ENCODE measurements at regions not wholly inside any gene's neighbourhood (a gene's known extent, or its start where the extent isn't known, plus 50 kb on each side); places are given as distances from the start of the nearest gene placed in this dataset.

DNA sequence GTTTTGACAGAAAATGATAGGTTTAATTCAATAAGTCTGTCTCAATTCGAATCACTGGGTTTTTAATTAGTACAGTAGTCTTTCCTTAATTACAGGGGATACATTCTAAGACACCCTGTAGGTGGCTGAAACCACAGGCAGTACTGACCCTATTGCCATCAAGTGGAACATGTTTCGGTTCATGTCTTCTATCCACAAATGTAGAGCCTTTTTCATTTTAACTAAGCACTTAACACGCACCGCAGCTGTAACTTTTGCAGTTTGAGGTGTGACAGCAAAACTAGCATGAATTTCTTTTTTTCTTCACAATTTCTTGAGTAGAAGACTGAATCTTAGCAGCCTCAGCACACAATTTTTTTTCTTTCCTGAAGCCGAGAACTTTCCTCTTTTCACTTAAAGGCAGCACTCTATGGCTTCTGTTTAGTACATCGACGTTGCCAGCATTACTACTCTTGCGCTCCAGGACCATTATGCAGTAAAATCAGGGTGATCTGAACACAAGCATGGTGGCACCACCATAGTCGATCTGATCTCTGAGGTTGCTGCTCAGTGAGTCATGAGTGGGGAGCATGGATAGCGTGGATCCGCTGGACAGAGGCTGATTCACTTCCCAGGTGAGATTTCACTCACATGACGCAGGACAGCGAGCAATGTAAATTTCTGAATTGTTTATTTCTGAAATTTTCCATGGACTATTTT, 805.1 kb downstream of the RNF144A start:
- TF ChIP-seq, protein P1, sequence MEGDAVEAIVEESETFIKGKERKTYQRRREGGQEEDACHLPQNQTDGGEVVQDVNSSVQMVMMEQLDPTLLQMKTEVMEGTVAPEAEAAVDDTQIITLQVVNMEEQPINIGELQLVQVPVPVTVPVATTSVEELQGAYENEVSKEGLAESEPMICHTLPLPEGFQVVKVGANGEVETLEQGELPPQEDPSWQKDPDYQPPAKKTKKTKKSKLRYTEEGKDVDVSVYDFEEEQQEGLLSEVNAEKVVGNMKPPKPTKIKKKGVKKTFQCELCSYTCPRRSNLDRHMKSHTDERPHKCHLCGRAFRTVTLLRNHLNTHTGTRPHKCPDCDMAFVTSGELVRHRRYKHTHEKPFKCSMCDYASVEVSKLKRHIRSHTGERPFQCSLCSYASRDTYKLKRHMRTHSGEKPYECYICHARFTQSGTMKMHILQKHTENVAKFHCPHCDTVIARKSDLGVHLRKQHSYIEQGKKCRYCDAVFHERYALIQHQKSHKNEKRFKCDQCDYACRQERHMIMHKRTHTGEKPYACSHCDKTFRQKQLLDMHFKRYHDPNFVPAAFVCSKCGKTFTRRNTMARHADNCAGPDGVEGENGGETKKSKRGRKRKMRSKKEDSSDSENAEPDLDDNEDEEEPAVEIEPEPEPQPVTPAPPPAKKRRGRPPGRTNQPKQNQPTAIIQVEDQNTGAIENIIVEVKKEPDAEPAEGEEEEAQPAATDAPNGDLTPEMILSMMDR (IDR thresholded peaks at IDR 0.05), result no peak
- TF ChIP-seq EP300 (IDR thresholded peaks at IDR 0.05; ENCODE audit: low read depth) (no peak), POLR2AphosphoS5 (IDR thresholded peaks at IDR 0.05) (no peak)
